Stomach (tissue), 8 donors: ENCODE measurements at regions not wholly inside any gene's neighbourhood (a gene's known extent, or its start where the extent isn't known, plus 50 kb on each side); places are given as distances from the start of the nearest gene placed in this dataset.

Experiments
- DNase-seq, 2 donors: peaks; one replicate each; pipeline versions ENCODE4 v3.0.0 to v3.0.0-alpha.2; 2013 to 2019
- H3K27ac ChIP-seq, 5 donors: fragments of 200-600 bp in 4 of 5; sonication (generic) in 4 of 5; one replicate each; pipeline ENCODE4 v1.5.1; 2013 to 2019; ENCODE audit warnings: mild to moderate bottlenecking in 1 of 5, moderate library complexity in 1 of 5
- H3K27me3 ChIP-seq, 3 donors: fragments of 200-600 bp; sonication (generic); one replicate each; pipeline ENCODE4 v1.5.1; 2017 to 2019; ENCODE audit warnings: mixed run types in 1 of 3
- H3K36me3 ChIP-seq, 4 donors: fragments of 200-600 bp; sonication (generic); 1 replicate in 3 of 4; 2 replicates in 1 of 4; pipeline ENCODE4 v1.5.1; 2016 to 2019
- H3K4me1 ChIP-seq, 4 donors: fragments of 200-600 bp; sonication (generic); one replicate each; pipeline ENCODE4 v1.5.1; 2016 to 2019
- H3K4me3 ChIP-seq, 4 donors: fragments of 200-600 bp; sonication (generic) in 3 of 4; one replicate each; pipeline ENCODE4 v1.5.1; 2016 to 2019; ENCODE audit warnings: mild to moderate bottlenecking in 1 of 4
- H3K9me3 ChIP-seq, 4 donors: fragments of 200-600 bp; sonication (generic); one replicate each; pipeline ENCODE4 v1.5.1; 2016 to 2019
- EP300 ChIP-seq: sonication (generic); formaldehyde crosslinking; IDR thresholded peaks from one replicate; pipeline ENCODE4 v1.6.1; 2017; ENCODE audit warnings: antibody characterized with exemption
- POLR2A ChIP-seq, 4 donors: fragments of 450-650 bp; IDR thresholded peaks; one replicate each; pipeline ENCODE4 v1.6.1; 2016; ENCODE audit warnings: antibody characterized with exemption in 4 of 4, control low read depth in 2 of 4, mild to moderate bottlenecking in 1 of 4, moderate library complexity in 1 of 4
- POLR2AphosphoS5 ChIP-seq, 3 donors: sonication (generic); formaldehyde crosslinking; IDR thresholded peaks; one replicate each; pipeline ENCODE4 v1.6.1; 2016; ENCODE audit warnings: antibody characterized with exemption in 3 of 3
- WGBS, 5 donors: extraction: QIAGEN DNeasy Blood & Tissue Kit in 3 of 5; methylation state at CpG; one replicate each; pipeline versions ENCODE4 v1.1.5 to v1.1.7; 2013 to 2018; 5-methylcytosine and 5-hydroxymethylcytosine counted together
- intact Hi-C: fragments of 100-400 bp; cut with DNase I; formaldehyde crosslinking; loops from one replicate; pipeline ENCODE4 v1.15.1; 2023; ENCODE audit warnings: low total_unique reads
- TF ChIP-seq, protein P1 (sequence below), 7 experiments: fragments of 450-650 bp in 4 of 7; fragments of 200-600 bp in 3 of 7; sonication (generic) in 3 of 7; IDR thresholded peaks; one replicate each; pipeline ENCODE4 v1.5.1; 2016 to 2019; ENCODE audit warnings: antibody characterized with exemption in 7 of 7, control low read depth in 2 of 7, mild to moderate bottlenecking in 1 of 7
- donor health status: healthy with polysubstance abuse.
- donor health status: Bipolar disorder and iron deficiency.
- donor health status: healthy.

DNA sequence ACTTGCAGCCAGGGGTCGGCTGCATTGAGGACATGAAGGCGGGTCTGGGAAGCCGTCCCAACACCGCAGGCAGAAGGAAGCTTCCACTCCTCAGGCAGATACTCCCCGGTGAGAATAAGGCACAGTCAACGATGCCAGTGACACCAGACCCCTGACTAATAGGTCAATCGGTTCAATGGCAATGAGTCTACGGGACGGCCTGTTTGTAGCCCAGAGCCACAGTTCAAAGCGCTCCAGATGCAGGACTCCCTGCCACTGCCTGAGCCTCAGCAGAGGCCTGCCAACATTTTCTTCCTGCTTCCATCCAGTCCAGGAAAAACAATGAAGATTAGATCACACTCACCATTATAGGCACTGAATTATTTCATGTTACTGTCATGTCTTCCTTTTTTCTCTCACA, 84.5 kb upstream of the SIMC1 start:
- Histone ChIP-seq H3K27ac (no peak overlapping the region), H3K4me1 (no peaks in the 10 kb centered on the region), H3K9me3 (no peaks in the 10 kb centered on the region), H3K4me3 (no peak overlapping the region), H3K27me3 (peaks cover 0 to 8% (median 0%) of the 10 kb centered on the region in 3 donors), H3K36me3 (peaks cover 0 to 5% (median 0%) of the 10 kb centered on the region in 4 donors)
- TF ChIP-seq POLR2AphosphoS5 (IDR thresholded peaks at IDR 0.05) = no peak
- TF ChIP-seq, protein P1, sequence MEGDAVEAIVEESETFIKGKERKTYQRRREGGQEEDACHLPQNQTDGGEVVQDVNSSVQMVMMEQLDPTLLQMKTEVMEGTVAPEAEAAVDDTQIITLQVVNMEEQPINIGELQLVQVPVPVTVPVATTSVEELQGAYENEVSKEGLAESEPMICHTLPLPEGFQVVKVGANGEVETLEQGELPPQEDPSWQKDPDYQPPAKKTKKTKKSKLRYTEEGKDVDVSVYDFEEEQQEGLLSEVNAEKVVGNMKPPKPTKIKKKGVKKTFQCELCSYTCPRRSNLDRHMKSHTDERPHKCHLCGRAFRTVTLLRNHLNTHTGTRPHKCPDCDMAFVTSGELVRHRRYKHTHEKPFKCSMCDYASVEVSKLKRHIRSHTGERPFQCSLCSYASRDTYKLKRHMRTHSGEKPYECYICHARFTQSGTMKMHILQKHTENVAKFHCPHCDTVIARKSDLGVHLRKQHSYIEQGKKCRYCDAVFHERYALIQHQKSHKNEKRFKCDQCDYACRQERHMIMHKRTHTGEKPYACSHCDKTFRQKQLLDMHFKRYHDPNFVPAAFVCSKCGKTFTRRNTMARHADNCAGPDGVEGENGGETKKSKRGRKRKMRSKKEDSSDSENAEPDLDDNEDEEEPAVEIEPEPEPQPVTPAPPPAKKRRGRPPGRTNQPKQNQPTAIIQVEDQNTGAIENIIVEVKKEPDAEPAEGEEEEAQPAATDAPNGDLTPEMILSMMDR (IDR thresholded peaks at IDR 0.05) = no peak
- TF ChIP-seq EP300 = no peak
- TF ChIP-seq POLR2A (IDR thresholded peaks at IDR 0.05) = no peak
- 62 to 83% (median 77%) methylated on average over 9 to 10 of the region's 10 CpGs for WGBS, 5 donors
- no peak for DNase-seq
- intact Hi-C loops = no loop called here

DNA sequence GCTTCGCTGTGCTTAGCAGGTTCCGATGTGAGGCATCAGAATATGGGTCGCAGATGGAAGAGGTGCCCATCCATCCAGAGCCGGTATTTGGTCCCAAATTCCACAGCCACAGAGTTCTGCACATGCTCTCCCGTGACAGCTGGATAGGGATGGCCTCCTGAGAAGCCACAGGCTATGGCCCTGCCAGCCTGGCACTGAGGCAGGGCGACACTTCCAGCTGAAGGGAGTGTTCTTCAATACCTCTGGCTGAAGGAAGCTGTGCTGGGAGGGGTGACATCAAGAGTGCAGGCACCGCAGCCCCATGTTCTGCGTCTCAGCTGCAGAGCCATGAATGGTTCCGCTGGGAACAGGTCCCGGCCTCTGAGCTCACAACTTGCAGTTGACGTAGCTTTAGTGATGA, 83.4 kb upstream of the SIMC1 start:
- no peak overlapping the region for H3K4me3 ChIP-seq
- no peak overlapping the region for H3K27ac ChIP-seq
- intact Hi-C loops = no loop called here
- no peaks in the 10 kb centered on the region for H3K4me1 ChIP-seq
- TF ChIP-seq, protein P1 (IDR thresholded peaks at IDR 0.05) = no peak
- TF ChIP-seq EP300 = no peak
- no peak for TF ChIP-seq POLR2A (IDR thresholded peaks at IDR 0.05)
- no peak for TF ChIP-seq POLR2AphosphoS5 (IDR thresholded peaks at IDR 0.05)
- 91 to 97% (median 95%) methylated on average over 8 to 11 of the region's 11 CpGs for WGBS, 5 donors
- peaks cover 0 to 5% (median 0%) of the 10 kb centered on the region in 4 donors for H3K36me3 ChIP-seq
- DNase-seq = no peak
- no peaks in the 10 kb centered on the region for H3K9me3 ChIP-seq
- H3K27me3 ChIP-seq = peaks cover 0 to 8% (median 0%) of the 10 kb centered on the region in 3 donors

- Histone ChIP-seq H3K27ac (no peak overlapping the region), H3K36me3 (peaks cover 0 to 5% (median 0%) of the 10 kb centered on the region in 4 donors), H3K27me3 (peaks cover 0 to 8% (median 0%) of the 10 kb centered on the region in 3 donors), H3K9me3 (no peaks in the 10 kb centered on the region), H3K4me1 (no peaks in the 10 kb centered on the region), H3K4me3 (no peak overlapping the region)
- peak in 1 of 2 donors; percentile 27 for DNase-seq
- WGBS, 5 donors = 61 to 69% (median 65%) methylated on average over 14 of the region's 14 CpGs
- intact Hi-C loops = no loop called here
- no peak for TF ChIP-seq POLR2AphosphoS5 (IDR thresholded peaks at IDR 0.05)
- TF ChIP-seq POLR2A (IDR thresholded peaks at IDR 0.05) = no peak
- TF ChIP-seq EP300 = no peak
- TF ChIP-seq, protein P1 (IDR thresholded peaks at IDR 0.05) = no peak
These were observed 82.3 kb upstream of the SIMC1 start for GRCh38 chr5:176155922-176156359.

DNA sequence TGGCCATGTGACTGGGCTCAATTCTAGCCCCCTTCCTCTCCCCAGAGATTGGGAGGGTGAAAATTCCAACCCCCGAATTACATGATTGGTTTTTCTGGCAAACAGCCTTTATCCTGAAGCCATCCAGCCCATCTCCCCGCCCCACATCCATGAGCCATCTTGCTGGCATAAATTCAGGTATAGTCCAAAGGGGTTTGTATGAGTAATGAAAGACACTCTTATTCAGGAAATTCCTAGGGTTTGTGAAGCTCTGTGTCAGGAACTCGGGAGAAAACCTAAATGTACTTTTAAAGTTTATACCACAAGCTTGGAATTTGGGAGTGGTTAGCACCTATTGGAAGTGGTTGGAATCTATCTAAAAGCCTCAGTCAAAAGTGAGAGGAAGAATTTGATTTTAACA, 80.6 kb upstream of the SIMC1 start:
- peaks cover 0 to 8% (median 0%) of the 10 kb centered on the region in 3 donors for H3K27me3 ChIP-seq
- H3K4me1 ChIP-seq = peaks cover 0 to 5% (median 0%) of the 10 kb centered on the region in 4 donors
- DNase-seq = no peak
- no peak overlapping the region for H3K4me3 ChIP-seq
- 72 to 88% (median 85%) methylated on average over 3 of the region's 3 CpGs for WGBS, 5 donors
- H3K9me3 ChIP-seq = no peaks in the 10 kb centered on the region
- no peak for TF ChIP-seq POLR2AphosphoS5 (IDR thresholded peaks at IDR 0.05)
- TF ChIP-seq, protein P1 (IDR thresholded peaks at IDR 0.05) = no peak
- TF ChIP-seq EP300 = no peak
- TF ChIP-seq POLR2A (IDR thresholded peaks at IDR 0.05) = no peak
- H3K36me3 ChIP-seq = peaks cover 0 to 5% (median 0%) of the 10 kb centered on the region in 4 donors
- H3K27ac ChIP-seq = no peak overlapping the region
- intact Hi-C loops = no loop called here
